ENCODE measurements at regions not wholly inside any gene's neighbourhood (a gene's known extent, or its start where the extent isn't known, plus 50 kb on each side); places are given as distances from the start of the nearest gene placed in this dataset.

- H3K27me3 ChIP-seq (ENCODE audit: control insufficient read depth, insufficient read depth, low read length): no peaks in the 10 kb centered on the region
- DNase-seq (ENCODE audit: low read depth): no peak
- CTCF ChIA-PET: interaction anchor here (0.6 kb wide), 1 partner anchor 258 kb away, joined by 3 read pairs; no protein-coding TSS in a partner anchor
- no peaks in the 10 kb centered on the region for H3K36me3 ChIP-seq (ENCODE audit: control insufficient read depth, insufficient read depth, low read length)
- H3K4me3 ChIP-seq (ENCODE audit: low read depth, low read length): no peak overlapping the region
- TF ChIP-seq CTCF (IDR thresholded peaks at IDR 0.05; ENCODE audit: insufficient read depth, low read depth, low read length): no peak
- POLR2A ChIA-PET: no interaction called here
These were observed 162.2 kb upstream of the FAM78B start for GRCh38 chr1:166328956-166329355.

- CTCF ChIA-PET: no interaction called here
- TF ChIP-seq CTCF (IDR thresholded peaks at IDR 0.05; ENCODE audit: insufficient read depth, low read depth, low read length): no peak
- Histone ChIP-seq H3K27me3 (ENCODE audit: control insufficient read depth, insufficient read depth, low read length) (no peaks in the 10 kb centered on the region), H3K4me3 (ENCODE audit: low read depth, low read length) (no peak overlapping the region), H3K36me3 (ENCODE audit: control insufficient read depth, insufficient read depth, low read length) (no peaks in the 10 kb centered on the region)
- DNase-seq (ENCODE audit: low read depth): no peak
- POLR2A ChIA-PET: no interaction called here
These were observed 163.3 kb upstream of the FAM78B start for GRCh38 chr1:166330096-166330495.

GRCh38 chr1:166338105-166338504 is 171.3 kb upstream of the FAM78B start:
- POLR2A ChIA-PET: no interaction called here
- no peak for DNase-seq (ENCODE audit: low read depth)
- Histone ChIP-seq H3K27me3 (ENCODE audit: control insufficient read depth, insufficient read depth, low read length) (no peaks in the 10 kb centered on the region), H3K36me3 (ENCODE audit: control insufficient read depth, insufficient read depth, low read length) (no peaks in the 10 kb centered on the region), H3K4me3 (ENCODE audit: low read depth, low read length) (no peak overlapping the region)
- TF ChIP-seq CTCF (IDR thresholded peaks at IDR 0.05; ENCODE audit: insufficient read depth, low read depth, low read length): no peak
- CTCF ChIA-PET: interaction anchor here (0.5 kb wide), 1 partner anchor 231 kb away, joined by 3 read pairs; no protein-coding TSS in a partner anchor

- ChIA-PET CTCF (no interaction called here), POLR2A (no interaction called here)
- no peak for TF ChIP-seq CTCF (IDR thresholded peaks at IDR 0.05; ENCODE audit: insufficient read depth, low read depth, low read length)
- no peaks in the 10 kb centered on the region for H3K27me3 ChIP-seq (ENCODE audit: control insufficient read depth, insufficient read depth, low read length)
- no peak for DNase-seq (ENCODE audit: low read depth)
- no peak overlapping the region for H3K4me3 ChIP-seq (ENCODE audit: low read depth, low read length)
- H3K36me3 ChIP-seq (ENCODE audit: control insufficient read depth, insufficient read depth, low read length): no peaks in the 10 kb centered on the region
These were observed 173.9 kb upstream of the FAM78B start for GRCh38 chr1:166340709-166341108.

GRCh38 chr1:166343276-166343675 is 176.5 kb upstream of the FAM78B start:
- TF ChIP-seq CTCF (IDR thresholded peaks at IDR 0.05; ENCODE audit: insufficient read depth, low read depth, low read length): no peak
- no peaks in the 10 kb centered on the region for H3K27me3 ChIP-seq (ENCODE audit: control insufficient read depth, insufficient read depth, low read length)
- POLR2A ChIA-PET: no interaction called here

More at GRCh38 chr1:166343276-166343675, 176.5 kb upstream of the FAM78B start:
- CTCF ChIA-PET: no interaction called here
- no peak for DNase-seq (ENCODE audit: low read depth)
- H3K4me3 ChIP-seq (ENCODE audit: low read depth, low read length): no peak overlapping the region
- no peaks in the 10 kb centered on the region for H3K36me3 ChIP-seq (ENCODE audit: control insufficient read depth, insufficient read depth, low read length)
